Pancreas (tissue), 10 donors: ENCODE measurements at regions not wholly inside any gene's neighbourhood (a gene's known extent, or its start where the extent isn't known, plus 50 kb on each side); places are given as distances from the start of the nearest gene placed in this dataset.

Experiments
- ATAC-seq, 4 donors: fragments of 200-7000 bp; cut with Tn5 transposase; one replicate each; pipeline versions ENCODE4 v1.8.0 to v1.9.1; 2020; ENCODE audit warnings: mild to moderate bottlenecking in 4 of 4, moderate library complexity in 4 of 4
- DNase-seq, 6 donors: peaks; one replicate each; pipeline ENCODE4 v3.0.0-alpha.2; 2020
- FAIRE-seq: peaks from 2 replicates; lab custom pipeline; 2012; peaks lifted over from hg19 to GRCh38; lab: Jason Lieb, UNC
- H3K27ac ChIP-seq, 4 donors: fragments of 200-600 bp; sonication (generic); 1 replicate in 3 of 4; 2 replicates in 1 of 4; pipeline versions ENCODE4 v1.5.0 to v1.8.0; 2020
- H3K27me3 ChIP-seq, 4 donors: fragments of 200-600 bp; one replicate each; pipeline ENCODE4 v1.8.0; 2021
- H3K36me3 ChIP-seq, 3 donors: fragments of 200-600 bp; sonication (generic) in 1 of 3; one replicate each; pipeline versions ENCODE4 v1.5.0 to v1.8.0; 2020 to 2021
- H3K4me1 ChIP-seq, 3 donors: fragments of 200-600 bp; one replicate each; pipeline ENCODE4 v1.8.0; 2021
- H3K4me3 ChIP-seq, 4 donors: fragments of 200-600 bp; sonication (generic) in 2 of 4; one replicate each; pipeline versions ENCODE4 v1.5.0 to v1.8.0; 2020 to 2021
- H3K9me3 ChIP-seq, 4 donors: fragments of 200-600 bp; one replicate each; pipeline ENCODE4 v1.8.0; 2021
- CTCF ChIP-seq, 4 donors: fragments of 200-600 bp; sonication (generic) in 3 of 4; IDR thresholded peaks; one replicate each; pipeline versions ENCODE4 v1.5.0 to v1.8.0; 2021; ENCODE audit warnings: antibody characterized with exemption in 4 of 4
- WGBS, 2 donors: extraction: QIAGEN DNeasy Blood & Tissue Kit; methylation state at CpG; one replicate each; pipeline ENCODE4 v1.1.7; 2013; 5-methylcytosine and 5-hydroxymethylcytosine counted together
- intact Hi-C, 3 donors: fragments of 100-400 bp; cut with DNase I; formaldehyde crosslinking; loops; one replicate each; pipeline versions ENCODE4 v1.11.1 to v1.14.2; 2022
- donor health status: healthy with polysubstance abuse.
- donor health status: DM: no; HTN: no; CAD: no; lungs with moderate emphysema.
- donor health status: DM: no; HTN: no; CAD: no.
- donor health status: control.
- donor health status: control.
- donor health status: Bipolar disorder and iron deficiency.
- donor health status: DM: yes; HTN: yes; CAD: no.
- donor health status: DM: no; HTN: no; CAD: no.
- donor health status: DM: no; HTN: no; CAD: no.
- donor health status: DM: yes; HTN: yes; CAD: no.

- intact Hi-C loops = no loop called here
- Histone ChIP-seq H3K4me1 (no peaks in the 10 kb centered on the region), H3K27ac (no peak overlapping the region), H3K4me3 (no peak overlapping the region), H3K27me3 (no peaks in the 10 kb centered on the region), H3K9me3 (no peaks in the 10 kb centered on the region), H3K36me3 (no peaks in the 10 kb centered on the region)
- ATAC-seq (peak in 3 of 4 donors; percentile 25 to 72 (median 51)), FAIRE-seq (no peak), DNase-seq (no peak)
- TF ChIP-seq CTCF (IDR thresholded peaks at IDR 0.05) = no peak
These were observed 535.0 kb downstream of the CD83 start for GRCh38 chr6:14652536-14652935.

- WGBS, 2 donors = 66% methylated on average over 16 of the region's 16 CpGs
- no peaks in the 10 kb centered on the region for H3K36me3 ChIP-seq
- no peak overlapping the region for H3K27ac ChIP-seq
- no peak for DNase-seq
- no peak for FAIRE-seq
- no peak for ATAC-seq
- no peaks in the 10 kb centered on the region for H3K4me1 ChIP-seq
- no peaks in the 10 kb centered on the region for H3K9me3 ChIP-seq
- intact Hi-C loops = no loop called here
- no peaks in the 10 kb centered on the region for H3K27me3 ChIP-seq
- no peak overlapping the region for H3K4me3 ChIP-seq
- no peak for TF ChIP-seq CTCF (IDR thresholded peaks at IDR 0.05)
These were observed 537.9 kb downstream of the CD83 start for GRCh38 chr6:14655201-14656061.

GRCh38 chr6:14656078-14656521 lies 538.5 kb downstream of the CD83 start:
- Histone ChIP-seq H3K36me3 (no peaks in the 10 kb centered on the region), H3K9me3 (no peaks in the 10 kb centered on the region), H3K4me1 (no peaks in the 10 kb centered on the region), H3K27ac (no peak overlapping the region), H3K27me3 (no peaks in the 10 kb centered on the region), H3K4me3 (no peak overlapping the region)
- FAIRE-seq (no peak), ATAC-seq (no peak), DNase-seq (no peak)
- WGBS, 2 donors = 41 to 45% methylated on average over 4 of the region's 4 CpGs
- intact Hi-C loops = no loop called here
- no peak for TF ChIP-seq CTCF (IDR thresholded peaks at IDR 0.05)

GRCh38 chr6:14656649-14657048 lies 539.1 kb downstream of the CD83 start:
- Histone ChIP-seq H3K4me3 (no peak overlapping the region), H3K27me3 (no peaks in the 10 kb centered on the region), H3K27ac (no peak overlapping the region), H3K4me1 (no peaks in the 10 kb centered on the region), H3K9me3 (no peaks in the 10 kb centered on the region), H3K36me3 (no peaks in the 10 kb centered on the region)
- WGBS, 2 donors = 50 to 64% methylated on average over 4 of the region's 4 CpGs
- FAIRE-seq (no peak), ATAC-seq (no peak), DNase-seq (no peak)
- intact Hi-C loops = no loop called here
- TF ChIP-seq CTCF (IDR thresholded peaks at IDR 0.05) = no peak

- Histone ChIP-seq H3K27me3 (no peaks in the 10 kb centered on the region), H3K27ac (no peak overlapping the region), H3K9me3 (no peaks in the 10 kb centered on the region), H3K36me3 (no peaks in the 10 kb centered on the region), H3K4me1 (no peaks in the 10 kb centered on the region), H3K4me3 (no peak overlapping the region)
- WGBS, 2 donors = 62 to 65% methylated on average over 2 of the region's 2 CpGs
- no peak for FAIRE-seq
- DNase-seq = no peak
- intact Hi-C loops = no loop called here
- no peak for ATAC-seq
- TF ChIP-seq CTCF (IDR thresholded peaks at IDR 0.05) = no peak
These were observed 540.5 kb downstream of the CD83 start for GRCh38 chr6:14658030-14658429.
